IMR-90 (cell line): ENCODE measurements at regions not wholly inside any gene's neighbourhood (a gene's known extent, or its start where the extent isn't known, plus 50 kb on each side); places are given as distances from the start of the nearest gene placed in this dataset.

Experiments used
- ATAC-seq: fragments of 200-7000 bp; cut with Tn5 transposase; 2 replicates; pipeline ENCODE4 v1.9.1; 2020; ENCODE audit warnings: low read depth, mild to moderate bottlenecking, moderate library complexity
- BruUV-seq: library from RNA; stranded (reverse); fragments of 400-500 nt; replicated peaks from 2 replicates; lab custom pipeline; 2021; lab: Mats Ljungman, UMichigan
- CTCF ChIA-PET: fragments of 300-600 bp; formaldehyde crosslinking; extraction: SDS; loops from one replicate; lab custom pipeline; 2021; ENCODE audit warnings: antibody characterized with exemption; lab: Yijun Ruan, JAX
- POLR2A ChIA-PET: fragments of 300-600 bp; sonication (Branson Sonifier 250); formaldehyde crosslinking; loops from one replicate; lab custom pipeline; 2022; ENCODE audit warnings: antibody characterized with exemption; ENCODE audit not compliant: unreplicated experiment; lab: Charles Lee
- DNase-seq: peaks from one replicate; pipeline ENCODE4 v3.0.0; 2013
- H2AFZ ChIP-seq: replicated peaks from 2 replicates; pipeline ENCODE3; 2013; ENCODE audit warnings: low read length, mild to moderate bottlenecking; ENCODE audit not compliant: poor library complexity
- H2AK5ac ChIP-seq: 2 replicates; pipeline ENCODE4 v1.6.1; 2013; ENCODE audit warnings: low read depth, low read length, inconsistent platforms
- H2AK9ac ChIP-seq: replicated peaks from 2 replicates; pipeline ENCODE3; 2013; ENCODE audit warnings: mild to moderate bottlenecking, low read depth, low read length, moderate library complexity; ENCODE audit not compliant: poor library complexity
- H2BK120ac ChIP-seq: 2 replicates; pipeline ENCODE4 v1.6.1; 2013; ENCODE audit warnings: low read depth, low read length, inconsistent platforms
- H2BK15ac ChIP-seq: 3 replicates; pipeline ENCODE4 v1.6.1; 2013; ENCODE audit warnings: low read depth, low read length, inconsistent platforms
- H2BK20ac ChIP-seq: 2 replicates; pipeline ENCODE4 v1.6.1; 2013; ENCODE audit warnings: low read depth, mild to moderate bottlenecking, inconsistent platforms, low read length, moderate library complexity
- H2BK5ac ChIP-seq: 2 replicates; pipeline ENCODE4 v1.6.1; 2013; ENCODE audit warnings: mild to moderate bottlenecking, low read depth, low read length, inconsistent platforms; ENCODE audit not compliant: poor library complexity, severe bottlenecking
- H3K14ac ChIP-seq: replicated peaks from 2 replicates; pipeline ENCODE4 v1.6.1; 2013; ENCODE audit warnings: low read depth, low read length, inconsistent platforms
- H3K18ac ChIP-seq: 2 replicates; pipeline ENCODE4 v1.6.1; 2013; ENCODE audit warnings: low read depth, low read length, control low read depth
- H3K23ac ChIP-seq: 2 replicates; pipeline ENCODE4 v1.6.1; 2013; ENCODE audit warnings: low read depth, low read length, inconsistent platforms
- H3K27ac ChIP-seq: 2 replicates; pipeline ENCODE4 v1.5.1; 2013; ENCODE audit warnings: mild to moderate bottlenecking, control low read depth, low read length; ENCODE audit not compliant: insufficient read depth
- H3K27me3 ChIP-seq: 2 replicates; pipeline ENCODE4 v1.6.1; 2013; ENCODE audit warnings: low read length; ENCODE audit not compliant: control insufficient read depth, insufficient read depth
- H3K36me3 ChIP-seq: 2 replicates; pipeline ENCODE4 v1.6.1; 2013; ENCODE audit warnings: low read length, mixed read lengths; ENCODE audit not compliant: control insufficient read depth, insufficient read depth
- H3K4ac ChIP-seq: 2 replicates; pipeline ENCODE4 v1.6.1; 2013; ENCODE audit warnings: low read depth, low read length, inconsistent platforms
- H3K4me1 ChIP-seq: 2 replicates; pipeline ENCODE4 v1.6.1; 2013; ENCODE audit warnings: low read length, mixed read lengths; ENCODE audit not compliant: control insufficient read depth, insufficient read depth
- H3K4me2 ChIP-seq: 2 replicates; pipeline ENCODE4 v1.6.1; 2013; ENCODE audit warnings: low read depth, mild to moderate bottlenecking, control low read depth, low read length, moderate library complexity
- H3K4me3 ChIP-seq: 2 replicates; pipeline ENCODE4 v1.5.1; 2013; ENCODE audit warnings: low read depth, mild to moderate bottlenecking, control low read depth, low read length, moderate library complexity; ENCODE audit not compliant: insufficient read depth
- H3K56ac ChIP-seq: 2 replicates; pipeline ENCODE4 v1.6.1; 2013; ENCODE audit warnings: low read length, inconsistent platforms; ENCODE audit not compliant: insufficient read depth; ENCODE audit errors: extremely low read depth
- H3K79me1 ChIP-seq, 2 experiments: 2 replicates each; pipeline ENCODE4 v1.6.1; 2013; ENCODE audit warnings: low read length in 2 of 2, inconsistent platforms in 1 of 2, low read depth in 1 of 2
- H3K9ac ChIP-seq: 2 replicates; pipeline ENCODE4 v1.6.1; 2013; ENCODE audit warnings: low read depth, low read length, control low read depth
- H3K9me1 ChIP-seq: 2 replicates; pipeline ENCODE4 v1.6.1; 2013; ENCODE audit warnings: low read length, inconsistent platforms; ENCODE audit not compliant: insufficient read depth
- H3K9me3 ChIP-seq: 2 replicates; pipeline ENCODE4 v1.6.1; 2013; ENCODE audit warnings: low read length; ENCODE audit not compliant: control insufficient read depth, insufficient read depth
- H4K20me1 ChIP-seq: 2 replicates; pipeline ENCODE4 v1.6.1; 2013; ENCODE audit warnings: low read length, inconsistent platforms; ENCODE audit not compliant: insufficient read depth
- H4K5ac ChIP-seq: 2 replicates; pipeline ENCODE4 v1.6.1; 2013; ENCODE audit warnings: mild to moderate bottlenecking, low read depth, low read length, control low read depth
- H4K8ac ChIP-seq, 2 experiments: 2 replicates each; pipeline ENCODE4 v1.6.1; 2013; ENCODE audit warnings: low read depth in 2 of 2, low read length in 2 of 2, control low read depth in 1 of 2, inconsistent platforms in 1 of 2
- H4K91ac ChIP-seq: 2 replicates; pipeline ENCODE4 v1.6.1; 2013; ENCODE audit warnings: low read depth, low read length, inconsistent platforms; ENCODE audit not compliant: insufficient read depth
- CEBPB ChIP-seq: IDR thresholded peaks from 2 replicates; pipeline ENCODE4 v1.6.1; 2012; ENCODE audit warnings: low read depth, low read length, improper control_type of control experiment
- CHD1 ChIP-seq: IDR thresholded peaks from 2 replicates; pipeline ENCODE4 v1.6.1; 2012; ENCODE audit warnings: low read depth, low read length, improper control_type of control experiment
- CTCF ChIP-seq: conservative IDR thresholded peaks from 2 replicates; pipeline ENCODE4 v1.5.1; 2012; ENCODE audit warnings: mild to moderate bottlenecking, low read depth, low read length, improper control_type of control experiment
- ELK1 ChIP-seq: fragments of 150-350 bp; IDR thresholded peaks from 2 replicates; pipeline ENCODE4 v1.6.1; 2016; ENCODE audit warnings: low read depth, mild to moderate bottlenecking, low read length, moderate library complexity, borderline replicate concordance
- MXI1 ChIP-seq: IDR thresholded peaks from 2 replicates; pipeline ENCODE4 v1.6.1; 2012; ENCODE audit warnings: low read depth, mild to moderate bottlenecking, low read length, moderate library complexity, borderline replicate concordance
- NFE2L2 ChIP-seq: fragments of 150-350 bp; IDR thresholded peaks from 2 replicates; pipeline ENCODE4 v1.6.1; 2016; ENCODE audit warnings: low read depth, mild to moderate bottlenecking, low read length
- POLR2A ChIP-seq: IDR thresholded peaks from 2 replicates; pipeline ENCODE4 v1.6.1; 2012; ENCODE audit warnings: mild to moderate bottlenecking, low read depth, low read length
- RCOR1 ChIP-seq: IDR thresholded peaks from 2 replicates; pipeline ENCODE4 v1.6.1; 2012; ENCODE audit warnings: mild to moderate bottlenecking, low read length, improper control_type of control experiment; ENCODE audit not compliant: insufficient replicate concordance
- RFX5 ChIP-seq: IDR thresholded peaks from 2 replicates; pipeline ENCODE4 v1.8.0; 2012; ENCODE audit warnings: low read depth, mild to moderate bottlenecking, low read length, moderate library complexity
- WGBS, 2 experiments: methylation state at CpG; one replicate each; pipeline versions ENCODE4 v1.1.5 to v1.1.7; 2013; ENCODE audit warnings: missing lambda C conversion rate in 2 of 2; ENCODE audit not compliant: insufficient read length in 1 of 2; ENCODE audit errors: extremely low coverage in 2 of 2; 5-methylcytosine and 5-hydroxymethylcytosine counted together
- dilution Hi-C: fragments of 300-500 bp; cut with HindIII; formaldehyde crosslinking; loops from one replicate; pipeline ENCODE4 v1.14.3; 2018; ENCODE audit warnings: low sequenced_read_pairs; ENCODE audit not compliant: unreplicated experiment
- in situ Hi-C: fragments of 300-500 bp; cut with MboI; formaldehyde crosslinking; loops from 3 replicates; pipeline ENCODE4 v1.14.3; 2019; ENCODE audit warnings: low sequenced_read_pairs, inconsistent platforms, mixed read lengths
- intact Hi-C: fragments of 100-400 bp; cut with micrococcal nuclease; formaldehyde crosslinking; loops from 2 replicates; pipeline ENCODE4 v1.10.0; 2022

GRCh38 chr14:40623643-40624042 lies 983.0 kb upstream of the LRFN5 start:
- Histone ChIP-seq H3K27ac (no peak overlapping the region), H3K9me1 (no peaks in the 10 kb centered on the region), H2AFZ (no peak overlapping the region), H3K4me1 (no peaks in the 10 kb centered on the region), H4K8ac (no peak overlapping the region), H3K79me1 (no peaks in the 10 kb centered on the region), H3K4me3 (no peak overlapping the region), H3K14ac (no peak overlapping the region), H2AK5ac (no peak overlapping the region), H4K20me1 (no peaks in the 10 kb centered on the region), H3K27me3 (no peaks in the 10 kb centered on the region), H3K9ac (no peak overlapping the region), H4K91ac (no peak overlapping the region), H3K56ac (no peak overlapping the region), H3K4ac (no peak overlapping the region), H3K18ac (no peak overlapping the region), H2BK20ac (no peak overlapping the region), H2BK15ac (no peak overlapping the region), H3K9me3 (peaks cover 3% of the 10 kb centered on the region), H2BK120ac (no peak overlapping the region), H2AK9ac (no peak overlapping the region), H2BK5ac (no peak overlapping the region), H4K5ac (no peak overlapping the region), H3K4me2 (no peak overlapping the region), H3K23ac (no peak overlapping the region), H3K36me3 (no peaks in the 10 kb centered on the region)
- TF ChIP-seq ELK1, result no peak
- TF ChIP-seq CEBPB, result no peak
- no peak for TF ChIP-seq POLR2A
- TF ChIP-seq RCOR1, result no peak
- no peak for TF ChIP-seq RFX5
- no peak for TF ChIP-seq CHD1
- no peak for TF ChIP-seq CTCF
- no peak for TF ChIP-seq NFE2L2
- no peak for TF ChIP-seq MXI1
- in situ Hi-C loops (no loop called here), intact Hi-C loops (no loop called here), dilution Hi-C loops (no loop called here)
- no peak for DNase-seq
- WGBS, 2 experiments, result no CpG with 5 or more reads among the region's 2 CpGs
- ChIA-PET CTCF (interaction anchor here (0.6 kb wide), 1 partner anchor 971 kb away, joined by 3 read pairs; no protein-coding TSS in a partner anchor), POLR2A (no interaction called here)
- no TSS peak for BruUV-seq
- no peak for ATAC-seq
